HUES48 (cell line): ENCODE measurements at regions not wholly inside any gene's neighbourhood (a gene's known extent, or its start where the extent isn't known, plus 50 kb on each side); places are given as distances from the start of the nearest gene placed in this dataset.

Experiments used
- H3K27ac ChIP-seq: one replicate; pipeline ENCODE4 v1.7.0; 2013; ENCODE audit warnings: low read depth, low read length, inconsistent platforms
- H3K27me3 ChIP-seq: 2 replicates; pipeline ENCODE4 v1.6.1; 2013; ENCODE audit warnings: mild to moderate bottlenecking, low read length; ENCODE audit not compliant: control insufficient read depth, insufficient read depth
- H3K36me3 ChIP-seq: 2 replicates; pipeline ENCODE4 v1.6.1; 2013; ENCODE audit warnings: low read length; ENCODE audit not compliant: control insufficient read depth, insufficient read depth
- H3K4me1 ChIP-seq: 2 replicates; pipeline ENCODE4 v1.6.1; 2013; ENCODE audit warnings: mild to moderate bottlenecking, low read length; ENCODE audit not compliant: control insufficient read depth, insufficient read depth
- H3K4me3 ChIP-seq: 2 replicates; pipeline ENCODE4 v1.5.1; 2013; ENCODE audit warnings: mild to moderate bottlenecking, low read depth, low read length
- H3K9ac ChIP-seq: 2 replicates; pipeline ENCODE4 v1.6.1; 2013; ENCODE audit warnings: mild to moderate bottlenecking, low read depth, low read length, moderate library complexity
- H3K9me3 ChIP-seq: 2 replicates; pipeline ENCODE4 v1.6.1; 2013; ENCODE audit warnings: low read length; ENCODE audit not compliant: control insufficient read depth, insufficient read depth

DNA sequence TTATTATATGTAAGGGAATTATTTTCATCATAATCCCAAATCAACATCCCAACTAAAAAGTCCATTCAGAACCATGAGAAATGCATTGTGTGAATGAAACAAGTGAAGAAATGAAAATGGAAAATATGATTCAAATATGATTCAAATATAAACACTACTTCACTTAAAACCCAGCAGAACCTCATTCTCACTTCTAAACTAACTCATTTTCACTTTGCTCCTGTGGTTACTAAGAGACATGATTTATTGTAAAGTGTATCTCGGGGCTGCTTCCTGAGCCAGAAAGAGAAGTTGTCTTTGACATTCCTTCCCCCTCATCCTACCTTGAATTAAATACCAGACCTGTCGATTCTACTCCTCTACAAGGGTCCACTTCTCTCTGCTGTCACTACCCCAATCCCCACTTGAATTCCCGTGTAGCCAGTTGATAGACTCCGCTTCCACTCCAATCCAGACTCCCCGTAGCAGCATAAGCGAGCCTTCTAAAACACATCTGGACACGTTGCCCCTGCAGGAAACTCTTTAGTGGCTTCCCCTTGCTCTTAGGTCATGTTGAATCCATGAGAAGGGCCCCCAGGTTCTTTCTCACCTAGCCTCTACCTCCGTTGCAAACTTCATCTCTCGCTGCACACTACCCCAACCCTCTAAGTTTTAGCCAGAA, 697.0 kb upstream of the ID2 start:
- Histone ChIP-seq H3K4me3 (no peak overlapping the region), H3K4me1 (no peaks in the 10 kb centered on the region), H3K27me3 (no peaks in the 10 kb centered on the region), H3K36me3 (no peaks in the 10 kb centered on the region), H3K9me3 (no peaks in the 10 kb centered on the region), H3K9ac (no peak overlapping the region), H3K27ac (no peak overlapping the region)

- H3K4me1 ChIP-seq = no peaks in the 10 kb centered on the region
- no peaks in the 10 kb centered on the region for H3K27me3 ChIP-seq
- H3K9me3 ChIP-seq = no peaks in the 10 kb centered on the region
- no peaks in the 10 kb centered on the region for H3K36me3 ChIP-seq
- H3K4me3 ChIP-seq = no peak overlapping the region
- no peak overlapping the region for H3K27ac ChIP-seq
- H3K9ac ChIP-seq = no peak overlapping the region
Measured at GRCh38 chr2:7986431-7986830, 695.4 kb upstream of the ID2 start.

- no peaks in the 10 kb centered on the region for H3K27me3 ChIP-seq
- H3K27ac ChIP-seq = no peak overlapping the region
- H3K4me1 ChIP-seq = no peaks in the 10 kb centered on the region
- no peak overlapping the region for H3K9ac ChIP-seq
- H3K36me3 ChIP-seq = no peaks in the 10 kb centered on the region
- no peak overlapping the region for H3K4me3 ChIP-seq
- H3K9me3 ChIP-seq = no peaks in the 10 kb centered on the region
Measured at GRCh38 chr2:7987992-7988391, 693.9 kb upstream of the ID2 start.

GRCh38 chr2:7988440-7988839, 693.4 kb upstream of the ID2 start:
- no peaks in the 10 kb centered on the region for H3K4me1 ChIP-seq
- H3K4me3 ChIP-seq = no peak overlapping the region
- no peaks in the 10 kb centered on the region for H3K27me3 ChIP-seq
- H3K36me3 ChIP-seq = no peaks in the 10 kb centered on the region
- H3K9ac ChIP-seq = no peak overlapping the region
- H3K27ac ChIP-seq = no peak overlapping the region
- H3K9me3 ChIP-seq = no peaks in the 10 kb centered on the region

- no peak overlapping the region for H3K4me3 ChIP-seq
- H3K4me1 ChIP-seq = no peaks in the 10 kb centered on the region
- no peak overlapping the region for H3K9ac ChIP-seq
- H3K27me3 ChIP-seq = no peaks in the 10 kb centered on the region
- no peaks in the 10 kb centered on the region for H3K9me3 ChIP-seq
- no peaks in the 10 kb centered on the region for H3K36me3 ChIP-seq
- H3K27ac ChIP-seq = no peak overlapping the region
Measured at GRCh38 chr2:7989823-7990222, 692.0 kb upstream of the ID2 start.

DNA sequence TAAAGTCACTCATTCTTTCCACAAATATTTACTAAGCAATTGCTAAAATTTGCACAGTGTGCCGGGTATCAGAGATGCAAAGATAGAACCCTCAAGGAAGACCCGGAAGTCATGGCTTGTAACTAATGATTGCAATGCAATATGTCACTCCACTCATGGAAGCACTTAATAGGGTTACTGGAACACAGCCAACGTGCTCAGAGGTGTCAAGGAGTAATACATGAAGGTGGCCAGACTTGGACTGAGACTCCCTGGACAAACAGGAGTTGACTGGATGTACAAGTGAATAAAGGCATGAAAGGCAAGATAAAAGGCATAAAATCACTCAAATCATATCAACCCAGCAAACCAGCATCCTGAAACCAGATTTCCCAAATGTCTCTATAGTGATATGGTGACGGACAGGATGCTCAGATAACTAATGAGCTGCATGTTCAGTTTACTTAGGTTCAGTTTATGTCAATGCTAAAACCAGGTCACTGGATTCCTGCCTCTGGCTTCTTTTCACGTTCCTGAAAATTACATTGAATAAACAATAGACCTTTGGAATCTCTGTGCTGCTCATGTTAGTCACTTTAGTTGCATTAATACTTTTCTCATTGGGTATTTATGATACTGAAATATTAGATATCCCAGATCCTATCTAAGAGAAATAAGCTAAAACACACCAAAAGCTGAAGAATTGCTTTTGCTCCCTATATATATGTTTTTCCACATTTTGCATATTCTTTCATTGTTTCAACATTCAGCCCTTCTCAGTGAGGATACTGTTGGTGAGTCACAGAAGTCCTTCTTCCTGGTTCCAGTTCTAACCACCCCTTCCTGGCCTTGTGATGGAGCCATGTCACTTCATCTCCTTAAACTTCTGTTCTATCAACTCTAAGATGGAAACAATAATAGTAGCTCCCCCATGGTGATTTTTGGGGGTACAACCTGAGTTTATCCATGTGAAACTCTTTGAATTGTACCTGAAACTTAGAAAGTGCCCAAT, 688.9 kb upstream of the ID2 start:
- Histone ChIP-seq H3K4me3 (no peak overlapping the region), H3K36me3 (no peaks in the 10 kb centered on the region), H3K9me3 (no peaks in the 10 kb centered on the region), H3K27me3 (no peaks in the 10 kb centered on the region), H3K9ac (no peak overlapping the region), H3K27ac (no peak overlapping the region), H3K4me1 (no peaks in the 10 kb centered on the region)

DNA sequence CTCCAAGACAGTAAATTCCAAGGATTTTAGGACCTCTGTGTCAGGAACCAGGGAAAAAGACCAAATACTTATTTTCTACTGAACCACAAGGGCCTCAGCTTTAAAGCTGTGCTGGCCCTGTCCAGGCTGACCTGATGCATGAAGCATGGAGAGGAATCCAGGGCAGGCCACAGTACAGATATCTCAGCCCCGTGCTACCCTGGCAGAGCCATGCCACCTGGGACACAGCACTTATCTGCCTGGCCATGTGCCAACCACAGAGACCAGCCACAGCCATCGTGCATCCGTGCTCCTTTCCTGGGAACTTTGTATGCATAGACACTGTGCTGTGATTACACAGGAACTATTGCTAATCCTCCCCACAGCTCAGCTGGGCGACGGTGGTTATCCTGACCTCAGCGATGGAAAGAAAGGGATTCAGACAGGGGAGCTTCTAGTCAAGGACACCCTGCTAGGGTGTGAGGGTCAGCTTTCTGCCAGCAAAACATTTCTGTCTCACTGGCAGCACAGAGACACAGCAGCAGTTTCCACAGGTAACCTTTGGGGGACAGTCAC, 687.4 kb upstream of the ID2 start:
- no peaks in the 10 kb centered on the region for H3K9me3 ChIP-seq
- no peaks in the 10 kb centered on the region for H3K36me3 ChIP-seq
- no peak overlapping the region for H3K27ac ChIP-seq
- no peaks in the 10 kb centered on the region; the same call in 1 of the 2 replicates for H3K4me1 ChIP-seq
- H3K27me3 ChIP-seq = no peaks in the 10 kb centered on the region
- no peak overlapping the region for H3K4me3 ChIP-seq
- no peak overlapping the region for H3K9ac ChIP-seq

DNA sequence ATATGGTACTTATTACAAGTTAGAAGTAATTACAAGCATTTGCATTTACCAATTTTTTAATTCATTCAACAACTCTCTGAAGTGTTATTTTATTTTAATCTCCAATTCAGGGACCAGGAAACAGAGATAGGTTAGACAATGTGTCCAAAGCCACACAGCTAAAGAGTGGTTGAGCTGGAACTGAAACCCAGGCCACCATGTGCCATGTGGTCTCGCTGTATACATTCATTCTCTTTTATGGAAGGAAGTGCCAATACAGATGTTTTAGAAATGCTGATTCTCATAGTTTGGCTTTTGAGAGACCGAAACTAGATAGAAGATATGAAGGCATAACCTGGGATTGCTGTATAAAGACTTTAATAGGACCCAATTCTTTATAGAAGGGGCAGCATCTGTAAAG, 684.6 kb upstream of the ID2 start:
- no peak overlapping the region for H3K9ac ChIP-seq

DNA sequence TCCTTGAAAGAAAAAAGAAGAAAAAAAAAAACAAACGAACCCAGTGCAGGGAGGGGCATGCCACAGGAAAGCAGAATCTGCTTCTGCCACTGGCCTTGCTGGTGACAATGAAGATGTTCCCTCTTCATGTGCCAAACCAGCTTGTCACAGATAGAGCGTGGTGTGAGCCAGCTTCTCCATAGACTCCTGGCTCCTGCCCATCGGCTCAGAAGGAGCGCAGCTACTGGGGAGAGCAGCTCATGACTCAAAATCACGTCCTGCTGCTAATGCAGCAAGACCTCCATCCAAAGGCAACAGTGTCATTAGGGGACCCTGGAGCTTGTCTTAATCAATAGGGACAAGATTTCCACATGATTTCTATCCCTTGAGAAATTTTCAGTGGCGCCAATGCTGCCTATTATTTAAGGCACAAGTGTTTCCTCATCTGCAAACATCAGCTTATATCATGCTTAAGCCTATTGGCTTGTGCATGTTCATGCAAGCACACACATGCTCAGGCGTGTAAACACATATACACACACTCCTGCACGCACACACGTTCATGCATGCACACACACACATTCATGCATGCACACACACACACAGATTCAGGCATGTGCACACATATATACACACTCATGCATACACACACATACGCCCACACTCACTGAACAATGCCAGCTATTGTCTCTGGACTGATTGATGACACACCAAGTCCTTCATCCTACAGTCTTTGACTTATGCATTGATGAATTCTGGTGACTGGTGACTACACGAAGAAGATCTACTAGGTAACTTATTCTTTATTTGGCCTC, 682.0 kb upstream of the ID2 start:
- Histone ChIP-seq H3K9ac (no peak overlapping the region), H3K27me3 (no peaks in the 10 kb centered on the region), H3K27ac (no peak overlapping the region), H3K4me1 (no peaks in the 10 kb centered on the region; the same call in 1 of the 2 replicates), H3K9me3 (no peaks in the 10 kb centered on the region), H3K4me3 (no peak overlapping the region), H3K36me3 (no peaks in the 10 kb centered on the region)

More for the DNA sequence above, 684.6 kb upstream of the ID2 start:
- no peaks in the 10 kb centered on the region for H3K9me3 ChIP-seq
- H3K27ac ChIP-seq = no peak overlapping the region
- no peaks in the 10 kb centered on the region for H3K27me3 ChIP-seq
- no peak overlapping the region for H3K4me3 ChIP-seq
- no peaks in the 10 kb centered on the region for H3K36me3 ChIP-seq
- no peaks in the 10 kb centered on the region; the same call in 1 of the 2 replicates for H3K4me1 ChIP-seq

GRCh38 chr2:8000870-8001269, 681.0 kb upstream of the ID2 start:
- Histone ChIP-seq H3K36me3 (no peaks in the 10 kb centered on the region), H3K4me1 (no peaks in the 10 kb centered on the region; the same call in 1 of the 2 replicates), H3K27me3 (no peaks in the 10 kb centered on the region), H3K27ac (no peak overlapping the region), H3K9me3 (no peaks in the 10 kb centered on the region), H3K4me3 (no peak overlapping the region), H3K9ac (no peak overlapping the region)
